K562 (cell line): ENCODE measurements at regions not wholly inside any gene's neighbourhood (a gene's known extent, or its start where the extent isn't known, plus 50 kb on each side); places are given as distances from the start of the nearest gene placed in this dataset.

Experiments
- ATAC-seq: fragments of 200-7000 bp; cut with Tn5 transposase; 3 replicates; pipeline ENCODE4 v1.9.1; 2020; ENCODE audit warnings: moderate library complexity
- BruUV-seq: library from RNA; stranded (reverse); fragments of 400-500 nt; replicated peaks from 2 replicates; lab custom pipeline; 2021; lab: Mats Ljungman, UMichigan
- CTCF ChIA-PET: fragments of 300-600 bp; formaldehyde crosslinking; extraction: SDS; loops from one replicate; lab custom pipeline; 2021; ENCODE audit warnings: low intra/inter-chr PET ratio; lab: Yijun Ruan, JAX
- POLR2A ChIA-PET: fragments of 300-600, 350-650 bp; sonication (Branson Sonifier 250); formaldehyde crosslinking; extraction: SDS; loops from one replicate; lab custom pipeline; 2021; ENCODE audit warnings: antibody characterized with exemption, inconsistent platforms; lab: Yijun Ruan, JAX
- DNase-seq, 4 experiments: peaks; one replicate each; pipeline versions ENCODE4 v3.0.0 to v3.0.0-alpha.2; 2011 to 2018; ENCODE audit warnings: low spot score in 3 of 4, mixed read lengths in 3 of 4; ENCODE audit errors: extremely low read depth in 1 of 4
- FAIRE-seq: peaks from 2 replicates; lab custom pipeline; 2011; peaks lifted over from hg19 to GRCh38; lab: Jason Lieb, UNC
- H2AFZ ChIP-seq: 2 replicates; pipeline ENCODE4 v1.6.0; 2011; ENCODE audit warnings: low read depth, low read length, control low read depth, inconsistent platforms
- H3K27ac ChIP-seq: fragments of 200-600 bp; 3 replicates; pipeline ENCODE4 v1.8.0; 2011; ENCODE audit warnings: low read depth, mild to moderate bottlenecking, control low read depth, inconsistent platforms, low read length, moderate library complexity, mixed read lengths; ENCODE audit errors: extremely low read depth
- H3K27me3 ChIP-seq, 2 experiments: fragments of 300-600 bp in 1 of 2; 2 replicates in 1 of 2; 3 replicates in 1 of 2; pipeline versions ENCODE4 v1.6.0 to v1.8.0; 2011; ENCODE audit warnings: inconsistent platforms in 2 of 2, low read length in 2 of 2, mild to moderate bottlenecking in 1 of 2, mixed read lengths in 1 of 2, moderate library complexity in 1 of 2; ENCODE audit not compliant: control insufficient read depth in 2 of 2, insufficient read depth in 2 of 2
- H3K36me3 ChIP-seq: fragments of 300-600 bp; 3 replicates; pipeline ENCODE4 v1.8.0; 2011; ENCODE audit warnings: mild to moderate bottlenecking, low read length, inconsistent platforms; ENCODE audit not compliant: control insufficient read depth, insufficient read depth
- H3K4me1 ChIP-seq, 2 experiments: fragments of 200-600 bp in 1 of 2; replicated peaks in 1 of 2; 2 replicates in 1 of 2; 3 replicates in 1 of 2; pipeline versions ENCODE4 v1.5.1 to v1.8.0; 2011; ENCODE audit warnings: inconsistent platforms in 2 of 2, low read length in 2 of 2, mild to moderate bottlenecking in 1 of 2, mixed read lengths in 1 of 2, moderate library complexity in 1 of 2; ENCODE audit not compliant: control insufficient read depth in 2 of 2, insufficient read depth in 2 of 2
- H3K4me2 ChIP-seq: 2 replicates; pipeline ENCODE4 v1.6.1; 2011; ENCODE audit warnings: low read length, control low read depth, inconsistent platforms, mixed read lengths; ENCODE audit not compliant: insufficient read depth
- H3K4me3 ChIP-seq: fragments of 200-600 bp; sonication (generic), shearing (Covaris generic); 2 replicates; pipeline ENCODE4 v1.5.1; 2016; ENCODE audit warnings: control low read depth, inconsistent platforms
- H3K79me2 ChIP-seq: fragments of 200-600 bp; 3 replicates; pipeline ENCODE4 v1.8.0; 2011; ENCODE audit warnings: low read length, inconsistent platforms; ENCODE audit not compliant: control insufficient read depth, insufficient read depth
- H3K9ac ChIP-seq, 2 experiments: 2 replicates each; pipeline versions ENCODE4 v1.6.0 to v1.6.1; 2011; ENCODE audit warnings: low read depth in 2 of 2, low read length in 2 of 2, control low read depth in 1 of 2, inconsistent platforms in 1 of 2, mild to moderate bottlenecking in 1 of 2, mixed read lengths in 1 of 2; ENCODE audit not compliant: insufficient read depth in 1 of 2
- H3K9me1 ChIP-seq: one replicate; pipeline ENCODE4 v1.6.0; 2011; ENCODE audit warnings: inconsistent platforms, mild to moderate bottlenecking, low read length, moderate library complexity; ENCODE audit not compliant: control insufficient read depth, insufficient read depth
- H3K9me3 ChIP-seq: replicated peaks from 2 replicates; pipeline ENCODE4 v1.5.1; 2011; ENCODE audit warnings: low read depth, low read length, inconsistent platforms; ENCODE audit not compliant: control insufficient read depth, insufficient read depth
- H4K20me1 ChIP-seq: replicated peaks from 2 replicates; pipeline ENCODE4 v1.6.1; 2011; ENCODE audit warnings: low read length, inconsistent platforms, mixed read lengths; ENCODE audit not compliant: control insufficient read depth, insufficient read depth
- HDAC8 ChIP-seq: fragments of 450-650 bp; IDR thresholded peaks from 2 replicates; pipeline ENCODE4 v1.6.1; 2016; ENCODE audit warnings: mild to moderate bottlenecking, missing genetic modification characterization, moderate library complexity, missing compliant biosample characterization
- MECOM ChIP-seq: fragments of 250-450 bp; sonication (Bioruptor Pico); IDR thresholded peaks from 2 replicates; pipeline ENCODE4 v1.8.0; 2022; ENCODE audit warnings: inconsistent platforms
- MEF2D ChIP-seq: conservative IDR thresholded peaks from 2 replicates; pipeline ENCODE4 v1.6.1; 2016; ENCODE audit warnings: low read depth, missing genetic modification characterization, missing compliant biosample characterization
- TCF7 ChIP-seq: sonication (generic); IDR thresholded peaks from 2 replicates; pipeline ENCODE4 v1.6.1; 2016; ENCODE audit warnings: antibody characterized with exemption, borderline replicate concordance
- ZNF282 ChIP-seq: sonication (generic); formaldehyde crosslinking; IDR thresholded peaks from 2 replicates; pipeline ENCODE4 v1.8.1; 2023; ENCODE audit warnings: missing genetic modification reagents
- ZNF589 ChIP-seq: fragments of 200-800 bp; sonication (Bioruptor generic); IDR thresholded peaks from 2 replicates; pipeline ENCODE4 v1.6.1; 2016; ENCODE audit warnings: low read depth, missing genetic modification characterization, missing compliant biosample characterization
- ZNF696 ChIP-seq: fragments of 250-450 bp; sonication (Bioruptor Pico); conservative IDR thresholded peaks from 2 replicates; pipeline ENCODE4 v1.4.0; 2020; ENCODE audit warnings: mild to moderate bottlenecking, moderate library complexity
- ZNF717 ChIP-seq: fragments of 250-450 bp; sonication (Bioruptor Pico); IDR thresholded peaks from 2 replicates; pipeline ENCODE4 v1.5.0; 2021
- WGBS: fragments of 100-300 bp; shearing (Covaris generic); methylation state at CpG from one replicate; pipeline ENCODE4 v1.1.6; 2016; ENCODE audit warnings: low coverage, mixed read lengths; ENCODE audit not compliant: insufficient coverage; ENCODE audit errors: missing lambda C conversion rate; 5-methylcytosine and 5-hydroxymethylcytosine counted together
- in situ Hi-C: fragments of 300-500 bp; cut with MboI; formaldehyde crosslinking; loops from 4 replicates; pipeline ENCODE4 v1.15.0; 2018; ENCODE audit warnings: inconsistent platforms, mixed read lengths
- intact Hi-C: fragments of 100-400 bp; cut with micrococcal nuclease; formaldehyde crosslinking; loops from 2 replicates; pipeline ENCODE4 v1.14.2; 2022
- TF ChIP-seq, protein P1 (sequence below): fragments of 250-450 bp; sonication (Bioruptor Pico); IDR thresholded peaks from 2 replicates; pipeline ENCODE4 v1.8.0; 2022; ENCODE audit warnings: moderate library complexity, mild to moderate bottlenecking, inconsistent platforms
- TF ChIP-seq, protein P2 (sequence below), 2 experiments: fragments of 250-450 bp in 1 of 2; fragments of 450-650 bp in 1 of 2; sonication (Bioruptor Pico) in 1 of 2; IDR thresholded peaks; 2 replicates each; pipeline versions ENCODE4 v1.6.1 to v1.8.0; 2016 to 2021; ENCODE audit warnings: mild to moderate bottlenecking in 2 of 2, moderate library complexity in 2 of 2, missing compliant biosample characterization in 1 of 2, missing genetic modification characterization in 1 of 2
- TF ChIP-seq, protein P3 (sequence below): fragments of 450-650 bp; IDR thresholded peaks from 2 replicates; pipeline ENCODE4 v1.6.1; 2017; ENCODE audit warnings: antibody characterized with exemption, mild to moderate bottlenecking
- TF ChIP-seq, protein P4 (sequence below): sonication (generic); formaldehyde crosslinking; IDR thresholded peaks from 2 replicates; pipeline ENCODE4 v1.8.0; 2022; ENCODE audit warnings: missing genetic modification reagents, mild to moderate bottlenecking, borderline replicate concordance

DNA sequence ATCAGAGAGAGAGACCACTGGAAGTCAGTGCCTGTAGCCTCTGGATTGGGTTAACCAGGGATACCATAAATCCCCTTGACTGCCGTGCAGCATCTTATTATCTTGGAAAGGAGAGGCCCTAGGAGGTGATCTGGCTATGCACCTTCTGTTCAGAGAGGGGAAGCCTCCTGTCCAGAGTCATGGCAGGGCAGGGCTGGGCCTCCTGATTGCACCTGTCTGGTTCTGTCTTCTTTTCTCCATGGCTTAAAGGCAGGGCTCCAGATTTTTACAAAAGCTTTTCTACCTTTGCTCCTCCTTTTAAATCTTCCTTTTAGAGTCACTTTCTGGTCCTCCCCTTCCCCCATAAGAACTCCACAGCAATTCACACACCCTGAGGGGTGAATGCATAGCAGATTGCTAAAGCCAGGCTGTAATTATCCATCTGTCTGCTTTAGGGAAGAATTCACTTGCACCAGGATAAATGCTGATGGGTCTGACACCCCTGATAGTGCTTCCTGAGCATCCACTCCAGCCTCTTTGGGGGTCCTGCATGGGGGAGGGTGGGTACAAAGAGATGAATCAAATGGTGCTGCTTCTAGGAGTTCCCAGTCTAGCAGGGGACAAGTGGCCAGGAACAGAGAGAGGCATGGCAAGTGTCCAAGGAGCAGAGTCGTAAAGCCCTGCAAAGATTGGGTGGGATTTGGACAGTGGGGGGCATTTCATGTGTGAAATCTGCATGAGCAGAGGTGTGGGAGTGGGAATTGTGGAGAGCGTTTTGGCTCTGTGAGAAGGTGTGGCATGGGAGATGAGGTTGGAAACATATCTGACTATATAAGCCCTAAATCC, 141.3 kb upstream of the ALDH1B1 start:
- H3K4me3 ChIP-seq: no peak overlapping the region
- no peaks in the 10 kb centered on the region for H3K4me1 ChIP-seq
- no peak for DNase-seq
- H3K9me1 ChIP-seq: no peaks in the 10 kb centered on the region
- no peaks in the 10 kb centered on the region; the same call in 1 of the 2 replicates for H4K20me1 ChIP-seq
- H3K27me3 ChIP-seq: peaks cover 15 to 38% of the 10 kb centered on the region in 2 experiments
- intact Hi-C loops: loop anchor here (5.0 to 10.0 kb wide), 2 partner anchors 81 to 166 kb away; no protein-coding TSS in a partner anchor
- no peaks in the 10 kb centered on the region for H3K36me3 ChIP-seq
- no peak overlapping the region for H2AFZ ChIP-seq
- TF ChIP-seq MECOM (CRISPR knock-in tag) (no peak), HDAC8 (tag) (no peak), ZNF282 (CRISPR knock-in tag) (no peak), TCF7 (no peak), ZNF717 (no peak), ZNF589 (CRISPR knock-in tag) (no peak), MEF2D (tag) (no peak), ZNF696 (CRISPR knock-in tag) (no peak)
- TF ChIP-seq, protein P1, sequence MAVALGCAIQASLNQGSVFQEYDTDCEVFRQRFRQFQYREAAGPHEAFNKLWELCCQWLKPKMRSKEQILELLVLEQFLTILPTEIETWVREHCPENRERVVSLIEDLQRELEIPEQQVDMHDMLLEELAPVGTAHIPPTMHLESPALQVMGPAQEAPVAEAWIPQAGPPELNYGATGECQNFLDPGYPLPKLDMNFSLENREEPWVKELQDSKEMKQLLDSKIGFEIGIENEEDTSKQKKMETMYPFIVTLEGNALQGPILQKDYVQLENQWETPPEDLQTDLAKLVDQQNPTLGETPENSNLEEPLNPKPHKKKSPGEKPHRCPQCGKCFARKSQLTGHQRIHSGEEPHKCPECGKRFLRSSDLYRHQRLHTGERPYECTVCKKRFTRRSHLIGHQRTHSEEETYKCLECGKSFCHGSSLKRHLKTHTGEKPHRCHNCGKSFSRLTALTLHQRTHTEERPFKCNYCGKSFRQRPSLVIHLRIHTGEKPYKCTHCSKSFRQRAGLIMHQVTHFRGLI (CRISPR knock-in tag): no peak
- TF ChIP-seq, protein P2, sequence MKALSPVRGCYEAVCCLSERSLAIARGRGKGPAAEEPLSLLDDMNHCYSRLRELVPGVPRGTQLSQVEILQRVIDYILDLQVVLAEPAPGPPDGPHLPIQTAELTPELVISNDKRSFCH (CRISPR knock-in tag; IDR thresholded peaks at IDR 0.05): no peak
- TF ChIP-seq, protein P2 (tag; IDR thresholded peaks at IDR 0.05): no peak
- TF ChIP-seq, protein P3, sequence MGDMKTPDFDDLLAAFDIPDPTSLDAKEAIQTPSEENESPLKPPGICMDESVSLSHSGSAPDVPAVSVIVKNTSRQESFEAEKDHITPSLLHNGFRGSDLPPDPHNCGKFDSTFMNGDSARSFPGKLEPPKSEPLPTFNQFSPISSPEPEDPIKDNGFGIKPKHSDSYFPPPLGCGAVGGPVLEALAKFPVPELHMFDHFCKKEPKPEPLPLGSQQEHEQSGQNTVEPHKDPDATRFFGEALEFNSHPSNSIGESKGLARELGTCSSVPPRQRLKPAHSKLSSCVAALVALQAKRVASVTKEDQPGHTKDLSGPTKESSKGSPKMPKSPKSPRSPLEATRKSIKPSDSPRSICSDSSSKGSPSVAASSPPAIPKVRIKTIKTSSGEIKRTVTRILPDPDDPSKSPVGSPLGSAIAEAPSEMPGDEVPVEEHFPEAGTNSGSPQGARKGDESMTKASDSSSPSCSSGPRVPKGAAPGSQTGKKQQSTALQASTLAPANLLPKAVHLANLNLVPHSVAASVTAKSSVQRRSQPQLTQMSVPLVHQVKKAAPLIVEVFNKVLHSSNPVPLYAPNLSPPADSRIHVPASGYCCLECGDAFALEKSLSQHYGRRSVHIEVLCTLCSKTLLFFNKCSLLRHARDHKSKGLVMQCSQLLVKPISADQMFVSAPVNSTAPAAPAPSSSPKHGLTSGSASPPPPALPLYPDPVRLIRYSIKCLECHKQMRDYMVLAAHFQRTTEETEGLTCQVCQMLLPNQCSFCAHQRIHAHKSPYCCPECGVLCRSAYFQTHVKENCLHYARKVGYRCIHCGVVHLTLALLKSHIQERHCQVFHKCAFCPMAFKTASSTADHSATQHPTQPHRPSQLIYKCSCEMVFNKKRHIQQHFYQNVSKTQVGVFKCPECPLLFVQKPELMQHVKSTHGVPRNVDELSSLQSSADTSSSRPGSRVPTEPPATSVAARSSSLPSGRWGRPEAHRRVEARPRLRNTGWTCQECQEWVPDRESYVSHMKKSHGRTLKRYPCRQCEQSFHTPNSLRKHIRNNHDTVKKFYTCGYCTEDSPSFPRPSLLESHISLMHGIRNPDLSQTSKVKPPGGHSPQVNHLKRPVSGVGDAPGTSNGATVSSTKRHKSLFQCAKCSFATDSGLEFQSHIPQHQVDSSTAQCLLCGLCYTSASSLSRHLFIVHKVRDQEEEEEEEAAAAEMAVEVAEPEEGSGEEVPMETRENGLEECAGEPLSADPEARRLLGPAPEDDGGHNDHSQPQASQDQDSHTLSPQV: no peak
- TF ChIP-seq, protein P4, sequence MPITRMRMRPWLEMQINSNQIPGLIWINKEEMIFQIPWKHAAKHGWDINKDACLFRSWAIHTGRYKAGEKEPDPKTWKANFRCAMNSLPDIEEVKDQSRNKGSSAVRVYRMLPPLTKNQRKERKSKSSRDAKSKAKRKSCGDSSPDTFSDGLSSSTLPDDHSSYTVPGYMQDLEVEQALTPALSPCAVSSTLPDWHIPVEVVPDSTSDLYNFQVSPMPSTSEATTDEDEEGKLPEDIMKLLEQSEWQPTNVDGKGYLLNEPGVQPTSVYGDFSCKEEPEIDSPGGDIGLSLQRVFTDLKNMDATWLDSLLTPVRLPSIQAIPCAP: no peak
- no peaks in the 10 kb centered on the region for H3K9me3 ChIP-seq
- H3K79me2 ChIP-seq: no peaks in the 10 kb centered on the region
- WGBS: 0% methylated on average over 3 of the region's 3 CpGs
- BruUV-seq: no TSS peak
- no peak for ATAC-seq
- in situ Hi-C loops: no loop called here
- no peak overlapping the region for H3K4me2 ChIP-seq
- POLR2A ChIA-PET: no interaction called here
- no peak for FAIRE-seq
- no peak overlapping the region for H3K9ac ChIP-seq
- CTCF ChIA-PET: no interaction called here
- H3K27ac ChIP-seq: no peak overlapping the region
